IMR-90 (cell line): ENCODE measurements at regions not wholly inside any gene's neighbourhood (a gene's known extent, or its start where the extent isn't known, plus 50 kb on each side); places are given as distances from the start of the nearest gene placed in this dataset.

Experiments used
- ATAC-seq: fragments of 200-7000 bp; cut with Tn5 transposase; 2 replicates; pipeline ENCODE4 v1.9.1; 2020; ENCODE audit warnings: low read depth, mild to moderate bottlenecking, moderate library complexity
- BruUV-seq: library from RNA; stranded (reverse); fragments of 400-500 nt; replicated peaks from 2 replicates; lab custom pipeline; 2021; lab: Mats Ljungman, UMichigan
- CTCF ChIA-PET: fragments of 300-600 bp; formaldehyde crosslinking; extraction: SDS; loops from one replicate; lab custom pipeline; 2021; ENCODE audit warnings: antibody characterized with exemption; lab: Yijun Ruan, JAX
- POLR2A ChIA-PET: fragments of 300-600 bp; sonication (Branson Sonifier 250); formaldehyde crosslinking; loops from one replicate; lab custom pipeline; 2022; ENCODE audit warnings: antibody characterized with exemption; ENCODE audit not compliant: unreplicated experiment; lab: Charles Lee
- DNase-seq: peaks from one replicate; pipeline ENCODE4 v3.0.0; 2013
- H2AFZ ChIP-seq: replicated peaks from 2 replicates; pipeline ENCODE3; 2013; ENCODE audit warnings: low read length, mild to moderate bottlenecking; ENCODE audit not compliant: poor library complexity
- H2AK5ac ChIP-seq: 2 replicates; pipeline ENCODE4 v1.6.1; 2013; ENCODE audit warnings: low read depth, low read length, inconsistent platforms
- H2AK9ac ChIP-seq: replicated peaks from 2 replicates; pipeline ENCODE3; 2013; ENCODE audit warnings: mild to moderate bottlenecking, low read depth, low read length, moderate library complexity; ENCODE audit not compliant: poor library complexity
- H2BK120ac ChIP-seq: 2 replicates; pipeline ENCODE4 v1.6.1; 2013; ENCODE audit warnings: low read depth, low read length, inconsistent platforms
- H2BK15ac ChIP-seq: 3 replicates; pipeline ENCODE4 v1.6.1; 2013; ENCODE audit warnings: low read depth, low read length, inconsistent platforms
- H2BK20ac ChIP-seq: 2 replicates; pipeline ENCODE4 v1.6.1; 2013; ENCODE audit warnings: low read depth, mild to moderate bottlenecking, inconsistent platforms, low read length, moderate library complexity
- H2BK5ac ChIP-seq: 2 replicates; pipeline ENCODE4 v1.6.1; 2013; ENCODE audit warnings: mild to moderate bottlenecking, low read depth, low read length, inconsistent platforms; ENCODE audit not compliant: poor library complexity, severe bottlenecking
- H3K14ac ChIP-seq: replicated peaks from 2 replicates; pipeline ENCODE4 v1.6.1; 2013; ENCODE audit warnings: low read depth, low read length, inconsistent platforms
- H3K18ac ChIP-seq: 2 replicates; pipeline ENCODE4 v1.6.1; 2013; ENCODE audit warnings: low read depth, low read length, control low read depth
- H3K23ac ChIP-seq: 2 replicates; pipeline ENCODE4 v1.6.1; 2013; ENCODE audit warnings: low read depth, low read length, inconsistent platforms
- H3K27ac ChIP-seq: 2 replicates; pipeline ENCODE4 v1.5.1; 2013; ENCODE audit warnings: mild to moderate bottlenecking, control low read depth, low read length; ENCODE audit not compliant: insufficient read depth
- H3K27me3 ChIP-seq: 2 replicates; pipeline ENCODE4 v1.6.1; 2013; ENCODE audit warnings: low read length; ENCODE audit not compliant: control insufficient read depth, insufficient read depth
- H3K36me3 ChIP-seq: 2 replicates; pipeline ENCODE4 v1.6.1; 2013; ENCODE audit warnings: low read length, mixed read lengths; ENCODE audit not compliant: control insufficient read depth, insufficient read depth
- H3K4ac ChIP-seq: 2 replicates; pipeline ENCODE4 v1.6.1; 2013; ENCODE audit warnings: low read depth, low read length, inconsistent platforms
- H3K4me1 ChIP-seq: 2 replicates; pipeline ENCODE4 v1.6.1; 2013; ENCODE audit warnings: low read length, mixed read lengths; ENCODE audit not compliant: control insufficient read depth, insufficient read depth
- H3K4me2 ChIP-seq: 2 replicates; pipeline ENCODE4 v1.6.1; 2013; ENCODE audit warnings: low read depth, mild to moderate bottlenecking, control low read depth, low read length, moderate library complexity
- H3K4me3 ChIP-seq: 2 replicates; pipeline ENCODE4 v1.5.1; 2013; ENCODE audit warnings: low read depth, mild to moderate bottlenecking, control low read depth, low read length, moderate library complexity; ENCODE audit not compliant: insufficient read depth
- H3K56ac ChIP-seq: 2 replicates; pipeline ENCODE4 v1.6.1; 2013; ENCODE audit warnings: low read length, inconsistent platforms; ENCODE audit not compliant: insufficient read depth; ENCODE audit errors: extremely low read depth
- H3K79me1 ChIP-seq, 2 experiments: 2 replicates each; pipeline ENCODE4 v1.6.1; 2013; ENCODE audit warnings: low read length in 2 of 2, inconsistent platforms in 1 of 2, low read depth in 1 of 2
- H3K9ac ChIP-seq: 2 replicates; pipeline ENCODE4 v1.6.1; 2013; ENCODE audit warnings: low read depth, low read length, control low read depth
- H3K9me1 ChIP-seq: 2 replicates; pipeline ENCODE4 v1.6.1; 2013; ENCODE audit warnings: low read length, inconsistent platforms; ENCODE audit not compliant: insufficient read depth
- H3K9me3 ChIP-seq: 2 replicates; pipeline ENCODE4 v1.6.1; 2013; ENCODE audit warnings: low read length; ENCODE audit not compliant: control insufficient read depth, insufficient read depth
- H4K20me1 ChIP-seq: 2 replicates; pipeline ENCODE4 v1.6.1; 2013; ENCODE audit warnings: low read length, inconsistent platforms; ENCODE audit not compliant: insufficient read depth
- H4K5ac ChIP-seq: 2 replicates; pipeline ENCODE4 v1.6.1; 2013; ENCODE audit warnings: mild to moderate bottlenecking, low read depth, low read length, control low read depth
- H4K8ac ChIP-seq, 2 experiments: 2 replicates each; pipeline ENCODE4 v1.6.1; 2013; ENCODE audit warnings: low read depth in 2 of 2, low read length in 2 of 2, control low read depth in 1 of 2, inconsistent platforms in 1 of 2
- H4K91ac ChIP-seq: 2 replicates; pipeline ENCODE4 v1.6.1; 2013; ENCODE audit warnings: low read depth, low read length, inconsistent platforms; ENCODE audit not compliant: insufficient read depth
- CEBPB ChIP-seq: IDR thresholded peaks from 2 replicates; pipeline ENCODE4 v1.6.1; 2012; ENCODE audit warnings: low read depth, low read length, improper control_type of control experiment
- FOS ChIP-seq: fragments of 150-350 bp; IDR thresholded peaks from 2 replicates; pipeline ENCODE4 v1.6.1; 2016; ENCODE audit warnings: low read depth, low read length
- MAFK ChIP-seq: IDR thresholded peaks from 2 replicates; pipeline ENCODE4 v1.6.1; 2012; ENCODE audit warnings: low read depth, low read length, improper control_type of control experiment
- POLR2A ChIP-seq: IDR thresholded peaks from 2 replicates; pipeline ENCODE4 v1.6.1; 2012; ENCODE audit warnings: mild to moderate bottlenecking, low read depth, low read length
- RCOR1 ChIP-seq: IDR thresholded peaks from 2 replicates; pipeline ENCODE4 v1.6.1; 2012; ENCODE audit warnings: mild to moderate bottlenecking, low read length, improper control_type of control experiment; ENCODE audit not compliant: insufficient replicate concordance
- WGBS, 2 experiments: methylation state at CpG; one replicate each; pipeline versions ENCODE4 v1.1.5 to v1.1.7; 2013; ENCODE audit warnings: missing lambda C conversion rate in 2 of 2; ENCODE audit not compliant: insufficient read length in 1 of 2; ENCODE audit errors: extremely low coverage in 2 of 2; 5-methylcytosine and 5-hydroxymethylcytosine counted together
- dilution Hi-C: fragments of 300-500 bp; cut with HindIII; formaldehyde crosslinking; loops from one replicate; pipeline ENCODE4 v1.14.3; 2018; ENCODE audit warnings: low sequenced_read_pairs; ENCODE audit not compliant: unreplicated experiment
- in situ Hi-C: fragments of 300-500 bp; cut with MboI; formaldehyde crosslinking; loops from 3 replicates; pipeline ENCODE4 v1.14.3; 2019; ENCODE audit warnings: low sequenced_read_pairs, inconsistent platforms, mixed read lengths
- intact Hi-C: fragments of 100-400 bp; cut with micrococcal nuclease; formaldehyde crosslinking; loops from 2 replicates; pipeline ENCODE4 v1.10.0; 2022
- TF ChIP-seq, protein P1 (sequence below): conservative IDR thresholded peaks from 2 replicates; pipeline ENCODE4 v1.5.1; 2012; ENCODE audit warnings: mild to moderate bottlenecking, low read depth, low read length, improper control_type of control experiment

GRCh38 chr12:33596061-33596460 lies 156.4 kb upstream of the SYT10 start:
- H3K4me1 ChIP-seq: no peaks in the 10 kb centered on the region
- intact Hi-C loops: no loop called here

More at GRCh38 chr12:33596061-33596460, 156.4 kb upstream of the SYT10 start:
- TF ChIP-seq RCOR1 (no peak), FOS (no peak), CEBPB (no peak), MAFK (no peak), POLR2A (no peak)
- TF ChIP-seq, protein P1, sequence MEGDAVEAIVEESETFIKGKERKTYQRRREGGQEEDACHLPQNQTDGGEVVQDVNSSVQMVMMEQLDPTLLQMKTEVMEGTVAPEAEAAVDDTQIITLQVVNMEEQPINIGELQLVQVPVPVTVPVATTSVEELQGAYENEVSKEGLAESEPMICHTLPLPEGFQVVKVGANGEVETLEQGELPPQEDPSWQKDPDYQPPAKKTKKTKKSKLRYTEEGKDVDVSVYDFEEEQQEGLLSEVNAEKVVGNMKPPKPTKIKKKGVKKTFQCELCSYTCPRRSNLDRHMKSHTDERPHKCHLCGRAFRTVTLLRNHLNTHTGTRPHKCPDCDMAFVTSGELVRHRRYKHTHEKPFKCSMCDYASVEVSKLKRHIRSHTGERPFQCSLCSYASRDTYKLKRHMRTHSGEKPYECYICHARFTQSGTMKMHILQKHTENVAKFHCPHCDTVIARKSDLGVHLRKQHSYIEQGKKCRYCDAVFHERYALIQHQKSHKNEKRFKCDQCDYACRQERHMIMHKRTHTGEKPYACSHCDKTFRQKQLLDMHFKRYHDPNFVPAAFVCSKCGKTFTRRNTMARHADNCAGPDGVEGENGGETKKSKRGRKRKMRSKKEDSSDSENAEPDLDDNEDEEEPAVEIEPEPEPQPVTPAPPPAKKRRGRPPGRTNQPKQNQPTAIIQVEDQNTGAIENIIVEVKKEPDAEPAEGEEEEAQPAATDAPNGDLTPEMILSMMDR: no peak
- Histone ChIP-seq H3K27me3 (no peaks in the 10 kb centered on the region), H2AK9ac (no peak overlapping the region), H3K18ac (no peak overlapping the region), H4K91ac (no peak overlapping the region), H3K27ac (no peak overlapping the region), H3K9me1 (no peaks in the 10 kb centered on the region), H3K9me3 (peaks cover 7% of the 10 kb centered on the region), H3K36me3 (no peaks in the 10 kb centered on the region), H3K79me1 (no peaks in the 10 kb centered on the region), H4K5ac (no peak overlapping the region), H2AK5ac (no peak overlapping the region), H4K20me1 (no peaks in the 10 kb centered on the region), H2BK15ac (no peak overlapping the region), H3K4me3 (no peak overlapping the region), H3K23ac (no peak overlapping the region), H3K56ac (no peak overlapping the region), H2BK120ac (no peak overlapping the region), H4K8ac (no peak overlapping the region), H2BK20ac (no peak overlapping the region), H2AFZ (no peak overlapping the region), H3K4ac (no peak overlapping the region), H3K14ac (no peak overlapping the region), H3K4me2 (no peak overlapping the region), H2BK5ac (no peak overlapping the region), H3K9ac (no peak overlapping the region)
- in situ Hi-C loops (no loop called here), dilution Hi-C loops (no loop called here)
- BruUV-seq: no TSS peak
- POLR2A ChIA-PET: no interaction called here
- ATAC-seq: no peak
- DNase-seq: no peak
- no CpG with 5 or more reads among the region's 1 CpG for WGBS, 2 experiments
- CTCF ChIA-PET: no interaction called here
